ENCODE measurements at regions not wholly inside any gene's neighbourhood (a gene's known extent, or its start where the extent isn't known, plus 50 kb on each side); places are given as distances from the start of the nearest gene placed in this dataset.

- no peak overlapping the region for H3K4me3 ChIP-seq (ENCODE audit: control insufficient read depth in 1 of 7, extremely low read depth in 1 of 7, insufficient read depth in 4 of 7, low read depth in 2 of 7, low read length in 6 of 7)
- peaks cover 0 to 5% (median 0%) of the 10 kb centered on the region in 5 experiments for H3K27me3 ChIP-seq (replicated peaks in 2 of 5; ENCODE audit: control insufficient read depth in 4 of 5, insufficient read depth in 5 of 5, low read length in 4 of 5)
- H3K4me1 ChIP-seq (ENCODE audit: control extremely low read depth in 1 of 4, control insufficient read depth in 4 of 4, insufficient read depth in 4 of 4, low read length in 3 of 4), result no peaks in the 10 kb centered on the region
- peaks cover 0 to 5% (median under 1%) of the 10 kb centered on the region in 5 experiments for H3K9me3 ChIP-seq (ENCODE audit: control extremely low read depth in 1 of 5, control insufficient read depth in 4 of 5, insufficient read depth in 2 of 5, low read depth in 1 of 5, low read length in 4 of 5)
- H3K27ac ChIP-seq (ENCODE audit: insufficient read depth in 1 of 2, low read depth in 1 of 2, low read length in 2 of 2, poor library complexity in 1 of 2, severe bottlenecking in 2 of 2), result no peak overlapping the region
- H3K36me3 ChIP-seq (ENCODE audit: control insufficient read depth in 4 of 4, insufficient read depth in 4 of 4, low read length in 3 of 4), result no peaks in the 10 kb centered on the region
- CTCF ChIA-PET, result interaction anchor here (0.7 kb wide), 1 partner anchor 37 kb away, joined by 3 read pairs; no protein-coding TSS in a partner anchor
- no CpG with 5 or more reads among the region's 2 CpGs for WGBS (ENCODE audit: insufficient coverage)
- POLR2A ChIA-PET, result no interaction called here
- DNase-seq, result no peak
These were observed 139.1 kb upstream of the SPRY4 start for GRCh38 chr5:142463904-142464303.

- no peak for DNase-seq
- Histone ChIP-seq H3K4me1 (ENCODE audit: control extremely low read depth in 1 of 4, control insufficient read depth in 4 of 4, insufficient read depth in 4 of 4, low read length in 3 of 4) (peaks cover 0 to 3% (median 0%) of the 10 kb centered on the region in 4 experiments), H3K27me3 (replicated peaks in 2 of 5; ENCODE audit: control insufficient read depth in 4 of 5, insufficient read depth in 5 of 5, low read length in 4 of 5) (no peaks in the 10 kb centered on the region), H3K9me3 (ENCODE audit: control extremely low read depth in 1 of 5, control insufficient read depth in 4 of 5, insufficient read depth in 2 of 5, low read depth in 1 of 5, low read length in 4 of 5) (peaks cover 0 to 16% (median 8%) of the 10 kb centered on the region in 5 experiments), H3K36me3 (ENCODE audit: control insufficient read depth in 4 of 4, insufficient read depth in 4 of 4, low read length in 3 of 4) (no peaks in the 10 kb centered on the region), H3K27ac (ENCODE audit: insufficient read depth in 1 of 2, low read depth in 1 of 2, low read length in 2 of 2, poor library complexity in 1 of 2, severe bottlenecking in 2 of 2) (no peak overlapping the region), H3K4me3 (ENCODE audit: control insufficient read depth in 1 of 7, extremely low read depth in 1 of 7, insufficient read depth in 4 of 7, low read depth in 2 of 7, low read length in 6 of 7) (no peak overlapping the region)
- 98% methylated on average over 5 of the region's 5 CpGs for WGBS (ENCODE audit: insufficient coverage)
- ChIA-PET CTCF (no interaction called here), POLR2A (no interaction called here)
These were observed 136.3 kb upstream of the SPRY4 start for GRCh38 chr5:142461028-142461590.

DNA sequence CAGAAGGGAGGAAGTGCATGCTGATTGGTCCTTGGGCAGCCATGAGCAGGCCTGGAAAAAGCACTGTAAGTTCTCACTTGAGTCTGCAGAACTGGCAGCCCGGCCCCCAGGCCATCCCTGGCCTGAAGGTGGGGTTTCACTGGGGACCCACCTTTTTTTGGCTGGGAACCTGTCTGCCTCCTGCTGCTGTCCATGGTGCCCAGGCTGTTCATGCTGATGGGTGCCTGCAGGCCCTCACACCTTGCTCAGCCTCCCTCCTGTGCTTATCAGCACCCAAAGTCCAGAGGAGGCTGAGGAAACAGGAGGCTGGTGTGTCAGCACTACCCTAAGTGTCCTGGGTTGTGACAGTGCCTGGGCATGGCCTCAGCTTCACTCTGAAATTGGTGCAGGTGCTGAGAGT lies 134.4 kb upstream of the SPRY4 start:
- H3K27ac ChIP-seq (ENCODE audit: insufficient read depth in 1 of 2, low read depth in 1 of 2, low read length in 2 of 2, poor library complexity in 1 of 2, severe bottlenecking in 2 of 2), result no peak overlapping the region
- no peaks in the 10 kb centered on the region for H3K36me3 ChIP-seq (ENCODE audit: control insufficient read depth in 4 of 4, insufficient read depth in 4 of 4, low read length in 3 of 4)
- H3K27me3 ChIP-seq (replicated peaks in 2 of 5; ENCODE audit: control insufficient read depth in 4 of 5, insufficient read depth in 5 of 5, low read length in 4 of 5), result no peaks in the 10 kb centered on the region
- POLR2A ChIA-PET, result no interaction called here
- CTCF ChIA-PET, result no interaction called here
- WGBS (ENCODE audit: insufficient coverage), result 86% methylated on average over 1 of the region's 1 CpG
- peaks cover 0 to 19% (median 8%) of the 10 kb centered on the region in 5 experiments for H3K9me3 ChIP-seq (ENCODE audit: control extremely low read depth in 1 of 5, control insufficient read depth in 4 of 5, insufficient read depth in 2 of 5, low read depth in 1 of 5, low read length in 4 of 5)
- peaks cover 0 to 12% (median 0%) of the 10 kb centered on the region in 4 experiments for H3K4me1 ChIP-seq (ENCODE audit: control extremely low read depth in 1 of 4, control insufficient read depth in 4 of 4, insufficient read depth in 4 of 4, low read length in 3 of 4)
- no peak for DNase-seq
- H3K4me3 ChIP-seq (ENCODE audit: control insufficient read depth in 1 of 7, extremely low read depth in 1 of 7, insufficient read depth in 4 of 7, low read depth in 2 of 7, low read length in 6 of 7), result no peak overlapping the region

DNA sequence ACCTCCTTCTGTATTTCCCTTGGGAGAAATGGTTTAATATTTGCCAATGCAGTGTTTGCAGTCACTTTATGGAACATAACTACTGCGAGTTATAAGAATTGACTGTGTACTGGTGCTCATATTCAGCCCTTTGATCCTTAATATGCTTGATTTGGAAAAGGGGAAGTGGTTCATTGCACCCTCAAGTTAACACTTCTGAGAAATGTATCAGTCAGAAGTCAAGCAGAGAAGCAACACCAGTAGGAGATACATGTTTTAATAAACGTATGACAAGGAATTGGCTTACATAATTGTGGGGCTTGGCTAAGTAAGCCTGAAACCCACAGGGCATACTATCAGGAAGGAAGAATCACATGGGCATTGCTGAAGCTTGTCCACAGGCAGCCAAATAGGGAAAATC lies 131.0 kb upstream of the SPRY4 start:
- POLR2A ChIA-PET, result no interaction called here
- 29% methylated on average over 1 of the region's 2 CpGs for WGBS (ENCODE audit: insufficient coverage)

GRCh38 chr5:142453932-142454331 lies 129.1 kb upstream of the SPRY4 start:
- 89% methylated on average over 7 of the region's 7 CpGs for WGBS (ENCODE audit: insufficient coverage)
- Histone ChIP-seq H3K9me3 (ENCODE audit: control extremely low read depth in 1 of 5, control insufficient read depth in 4 of 5, insufficient read depth in 2 of 5, low read depth in 1 of 5, low read length in 4 of 5) (peaks cover 3 to 19% (median 13%) of the 10 kb centered on the region in 5 experiments), H3K4me3 (ENCODE audit: control insufficient read depth in 1 of 7, extremely low read depth in 1 of 7, insufficient read depth in 4 of 7, low read depth in 2 of 7, low read length in 6 of 7) (no peak overlapping the region), H3K27me3 (replicated peaks in 2 of 5; ENCODE audit: control insufficient read depth in 4 of 5, insufficient read depth in 5 of 5, low read length in 4 of 5) (no peaks in the 10 kb centered on the region), H3K36me3 (ENCODE audit: control insufficient read depth in 4 of 4, insufficient read depth in 4 of 4, low read length in 3 of 4) (no peaks in the 10 kb centered on the region), H3K4me1 (ENCODE audit: control extremely low read depth in 1 of 4, control insufficient read depth in 4 of 4, insufficient read depth in 4 of 4, low read length in 3 of 4) (peaks cover 0 to 12% (median 0%) of the 10 kb centered on the region in 4 experiments), H3K27ac (ENCODE audit: insufficient read depth in 1 of 2, low read depth in 1 of 2, low read length in 2 of 2, poor library complexity in 1 of 2, severe bottlenecking in 2 of 2) (no peak overlapping the region)
- ChIA-PET CTCF (no interaction called here), POLR2A (no interaction called here)
- DNase-seq, result no peak

More for the DNA sequence above, 131.0 kb upstream of the SPRY4 start:
- H3K4me3 ChIP-seq (ENCODE audit: control insufficient read depth in 1 of 7, extremely low read depth in 1 of 7, insufficient read depth in 4 of 7, low read depth in 2 of 7, low read length in 6 of 7), result no peak overlapping the region
- CTCF ChIA-PET, result no interaction called here
- H3K4me1 ChIP-seq (ENCODE audit: control extremely low read depth in 1 of 4, control insufficient read depth in 4 of 4, insufficient read depth in 4 of 4, low read length in 3 of 4), result peaks cover 0 to 12% (median 0%) of the 10 kb centered on the region in 4 experiments
- peak; percentile 28 to 73 (median 71) for DNase-seq
- H3K27ac ChIP-seq (ENCODE audit: insufficient read depth in 1 of 2, low read depth in 1 of 2, low read length in 2 of 2, poor library complexity in 1 of 2, severe bottlenecking in 2 of 2), result no peak overlapping the region
- no peaks in the 10 kb centered on the region for H3K27me3 ChIP-seq (replicated peaks in 2 of 5; ENCODE audit: control insufficient read depth in 4 of 5, insufficient read depth in 5 of 5, low read length in 4 of 5)
- H3K36me3 ChIP-seq (ENCODE audit: control insufficient read depth in 4 of 4, insufficient read depth in 4 of 4, low read length in 3 of 4), result no peaks in the 10 kb centered on the region
- peaks cover 0 to 22% (median 13%) of the 10 kb centered on the region in 5 experiments for H3K9me3 ChIP-seq (ENCODE audit: control extremely low read depth in 1 of 5, control insufficient read depth in 4 of 5, insufficient read depth in 2 of 5, low read depth in 1 of 5, low read length in 4 of 5)

GRCh38 chr5:142450419-142450818 lies 125.6 kb upstream of the SPRY4 start:
- peaks cover 2 to 16% (median 3%) of the 10 kb centered on the region in 5 experiments for H3K9me3 ChIP-seq (ENCODE audit: control extremely low read depth in 1 of 5, control insufficient read depth in 4 of 5, insufficient read depth in 2 of 5, low read depth in 1 of 5, low read length in 4 of 5)
- POLR2A ChIA-PET, result no interaction called here

GRCh38 chr5:142447887-142448286 lies 123.1 kb upstream of the SPRY4 start:
- no peak for DNase-seq
- Histone ChIP-seq H3K36me3 (ENCODE audit: control insufficient read depth in 4 of 4, insufficient read depth in 4 of 4, low read length in 3 of 4) (no peaks in the 10 kb centered on the region), H3K9me3 (ENCODE audit: control extremely low read depth in 1 of 5, control insufficient read depth in 4 of 5, insufficient read depth in 2 of 5, low read depth in 1 of 5, low read length in 4 of 5) (peaks cover 2 to 16% (median 3%) of the 10 kb centered on the region in 5 experiments), H3K4me3 (ENCODE audit: control insufficient read depth in 1 of 7, extremely low read depth in 1 of 7, insufficient read depth in 4 of 7, low read depth in 2 of 7, low read length in 6 of 7) (no peak overlapping the region), H3K4me1 (ENCODE audit: control extremely low read depth in 1 of 4, control insufficient read depth in 4 of 4, insufficient read depth in 4 of 4, low read length in 3 of 4) (no peaks in the 10 kb centered on the region), H3K27ac (ENCODE audit: insufficient read depth in 1 of 2, low read depth in 1 of 2, low read length in 2 of 2, poor library complexity in 1 of 2, severe bottlenecking in 2 of 2) (no peak overlapping the region), H3K27me3 (replicated peaks in 2 of 5; ENCODE audit: control insufficient read depth in 4 of 5, insufficient read depth in 5 of 5, low read length in 4 of 5) (no peaks in the 10 kb centered on the region)
- POLR2A ChIA-PET, result interaction anchor here (0.7 kb wide), 1 partner anchor 636 kb away, joined by 5 read pairs; no protein-coding TSS in a partner anchor
- CTCF ChIA-PET, result no interaction called here
- 100% methylated on average over 1 of the region's 1 CpG for WGBS (ENCODE audit: insufficient coverage)

More at GRCh38 chr5:142450419-142450818, 125.6 kb upstream of the SPRY4 start:
- CTCF ChIA-PET, result no interaction called here
- H3K4me3 ChIP-seq (ENCODE audit: control insufficient read depth in 1 of 7, extremely low read depth in 1 of 7, insufficient read depth in 4 of 7, low read depth in 2 of 7, low read length in 6 of 7), result no peak overlapping the region
- H3K4me1 ChIP-seq (ENCODE audit: control extremely low read depth in 1 of 4, control insufficient read depth in 4 of 4, insufficient read depth in 4 of 4, low read length in 3 of 4), result peaks cover 0 to 2% (median 0%) of the 10 kb centered on the region in 4 experiments
- H3K27ac ChIP-seq (ENCODE audit: insufficient read depth in 1 of 2, low read depth in 1 of 2, low read length in 2 of 2, poor library complexity in 1 of 2, severe bottlenecking in 2 of 2), result no peak overlapping the region
- DNase-seq, result no peak
- no peaks in the 10 kb centered on the region for H3K27me3 ChIP-seq (replicated peaks in 2 of 5; ENCODE audit: control insufficient read depth in 4 of 5, insufficient read depth in 5 of 5, low read length in 4 of 5)
- H3K36me3 ChIP-seq (ENCODE audit: control insufficient read depth in 4 of 4, insufficient read depth in 4 of 4, low read length in 3 of 4), result no peaks in the 10 kb centered on the region
